ENCODE measurements at regions not wholly inside any gene's neighbourhood (a gene's known extent, or its start where the extent isn't known, plus 50 kb on each side); places are given as distances from the start of the nearest gene placed in this dataset.
"Not testable (repeated sequence)": the region's sequence is repeated elsewhere in the genome, so short reads cannot be mapped to it uniquely, and the experiment has no call there.

DNA sequence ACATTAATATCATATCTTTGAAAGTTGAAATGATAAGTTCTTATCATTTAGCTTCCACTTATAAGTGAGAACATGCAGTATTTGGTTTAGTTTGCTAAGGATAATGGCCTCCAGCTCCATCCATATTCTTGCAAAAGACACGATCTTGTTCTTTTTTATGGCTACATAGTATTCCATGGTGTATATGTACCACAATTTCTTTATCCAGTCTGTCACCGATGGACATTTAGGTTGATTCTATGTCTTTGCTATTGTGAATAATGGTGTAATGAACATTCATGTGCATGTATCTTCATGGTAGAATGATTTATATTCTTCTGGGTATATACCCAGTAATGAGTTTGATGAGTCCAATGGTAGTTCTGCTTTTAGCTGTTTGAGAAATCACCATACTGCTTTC, 135.0 kb upstream of the PRR16 start:
- H3K4me1 Mint-ChIP-seq: no peaks in the 10 kb centered on the region
- no peak overlapping the region for H3K27ac Mint-ChIP-seq (ENCODE audit: unreplicated experiment)
- H3K27me3 Mint-ChIP-seq (ENCODE audit: low read depth): no peaks in the 10 kb centered on the region
- DNase-seq (ENCODE audit: low read depth, low spot score): no peak
- H3K4me3 Mint-ChIP-seq: no peak overlapping the region
- no peaks in the 10 kb centered on the region for H3K36me3 Mint-ChIP-seq (ENCODE audit: low read depth)
- H3K9me3 Mint-ChIP-seq: peaks cover 10% of the 10 kb centered on the region
- TF ChIP-seq, protein P1, sequence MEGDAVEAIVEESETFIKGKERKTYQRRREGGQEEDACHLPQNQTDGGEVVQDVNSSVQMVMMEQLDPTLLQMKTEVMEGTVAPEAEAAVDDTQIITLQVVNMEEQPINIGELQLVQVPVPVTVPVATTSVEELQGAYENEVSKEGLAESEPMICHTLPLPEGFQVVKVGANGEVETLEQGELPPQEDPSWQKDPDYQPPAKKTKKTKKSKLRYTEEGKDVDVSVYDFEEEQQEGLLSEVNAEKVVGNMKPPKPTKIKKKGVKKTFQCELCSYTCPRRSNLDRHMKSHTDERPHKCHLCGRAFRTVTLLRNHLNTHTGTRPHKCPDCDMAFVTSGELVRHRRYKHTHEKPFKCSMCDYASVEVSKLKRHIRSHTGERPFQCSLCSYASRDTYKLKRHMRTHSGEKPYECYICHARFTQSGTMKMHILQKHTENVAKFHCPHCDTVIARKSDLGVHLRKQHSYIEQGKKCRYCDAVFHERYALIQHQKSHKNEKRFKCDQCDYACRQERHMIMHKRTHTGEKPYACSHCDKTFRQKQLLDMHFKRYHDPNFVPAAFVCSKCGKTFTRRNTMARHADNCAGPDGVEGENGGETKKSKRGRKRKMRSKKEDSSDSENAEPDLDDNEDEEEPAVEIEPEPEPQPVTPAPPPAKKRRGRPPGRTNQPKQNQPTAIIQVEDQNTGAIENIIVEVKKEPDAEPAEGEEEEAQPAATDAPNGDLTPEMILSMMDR (conservative IDR thresholded peaks at IDR 0.05): no peak

- no peaks in the 10 kb centered on the region for H3K27me3 Mint-ChIP-seq (ENCODE audit: low read depth)
- no peak overlapping the region for H3K4me3 Mint-ChIP-seq
- H3K9me3 Mint-ChIP-seq: peaks cover 6% of the 10 kb centered on the region
- no peak overlapping the region for H3K27ac Mint-ChIP-seq (ENCODE audit: unreplicated experiment)
- no peak for DNase-seq (ENCODE audit: low read depth, low spot score)
- no peaks in the 10 kb centered on the region for H3K36me3 Mint-ChIP-seq (ENCODE audit: low read depth)
- H3K4me1 Mint-ChIP-seq: no peaks in the 10 kb centered on the region
- TF ChIP-seq, protein P1 (conservative IDR thresholded peaks at IDR 0.05): no peak
Measured at GRCh38 chr5:120330558-120330957, 133.5 kb upstream of the PRR16 start.

DNA sequence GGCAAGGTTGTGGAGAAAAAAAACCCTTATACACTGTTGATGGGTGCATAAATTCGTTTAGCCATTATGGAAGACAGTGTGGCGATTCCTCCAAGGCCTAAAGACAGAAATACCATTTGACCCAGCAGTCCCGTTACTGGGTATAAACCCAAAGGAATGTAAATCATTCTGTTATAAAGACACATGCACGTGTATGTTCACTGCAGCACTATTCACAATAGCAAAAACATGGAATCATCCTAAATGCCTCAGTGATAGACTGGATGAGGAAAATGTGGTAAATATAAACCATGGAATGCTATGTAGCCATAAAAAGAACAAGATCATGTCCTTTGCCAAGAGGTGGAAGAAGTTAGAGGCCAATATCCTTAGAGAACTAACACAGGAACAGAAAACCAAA, 119.9 kb upstream of the PRR16 start:
- no peak for DNase-seq (ENCODE audit: low read depth, low spot score)
- TF ChIP-seq, protein P1 (conservative IDR thresholded peaks at IDR 0.05): no peak
- Mint-ChIP-seq H3K4me3 (no peak overlapping the region), H3K27me3 (ENCODE audit: low read depth) (no peaks in the 10 kb centered on the region), H3K36me3 (ENCODE audit: low read depth) (no peaks in the 10 kb centered on the region), H3K9me3 (peaks cover 3% of the 10 kb centered on the region), H3K27ac (ENCODE audit: unreplicated experiment) (no peak overlapping the region), H3K4me1 (no peaks in the 10 kb centered on the region)

DNA sequence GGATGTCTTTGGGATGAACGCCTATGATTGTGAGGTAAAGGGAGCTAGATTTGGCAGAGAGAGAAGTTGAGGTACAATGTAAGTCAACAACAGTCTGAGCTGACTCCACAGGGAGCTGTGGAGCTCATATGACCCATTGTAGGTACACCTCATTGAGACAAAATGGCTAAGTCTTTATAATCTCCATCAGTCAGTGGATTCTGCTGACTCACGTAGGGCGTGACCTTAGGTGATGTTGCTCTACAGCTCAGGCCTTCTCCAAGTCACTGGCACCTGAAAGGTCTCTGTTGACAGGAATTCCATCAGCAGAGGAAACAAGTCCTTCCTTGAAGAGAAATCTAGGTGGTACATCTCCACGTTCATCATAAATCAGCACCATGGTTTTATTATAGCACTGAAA, 118.2 kb upstream of the PRR16 start:
- Mint-ChIP-seq H3K4me3 (no peak overlapping the region), H3K27ac (ENCODE audit: unreplicated experiment) (no peak overlapping the region)

GRCh38 chr5:120351071-120351470, 113.0 kb upstream of the PRR16 start:
- not testable (repeated sequence) for H3K9me3 Mint-ChIP-seq; H3K4me3 Mint-ChIP-seq; H3K36me3 Mint-ChIP-seq (ENCODE audit: low read depth); H3K4me1 Mint-ChIP-seq; H3K27me3 Mint-ChIP-seq (ENCODE audit: low read depth); DNase-seq (ENCODE audit: low read depth, low spot score)
- H3K27ac Mint-ChIP-seq (ENCODE audit: unreplicated experiment): peak overlapping the region; percentile 43

More for the DNA sequence above, 118.2 kb upstream of the PRR16 start:
- no peak for DNase-seq (ENCODE audit: low read depth, low spot score)
- peaks cover 1% of the 10 kb centered on the region for H3K9me3 Mint-ChIP-seq
- peaks cover 1% of the 10 kb centered on the region for H3K36me3 Mint-ChIP-seq (ENCODE audit: low read depth)
- no peaks in the 10 kb centered on the region for H3K27me3 Mint-ChIP-seq (ENCODE audit: low read depth)
- TF ChIP-seq, protein P1 (conservative IDR thresholded peaks at IDR 0.05): no peak
- H3K4me1 Mint-ChIP-seq: no peaks in the 10 kb centered on the region

- Mint-ChIP-seq H3K9me3 (peaks cover 7% of the 10 kb centered on the region), H3K4me3 (no peak overlapping the region), H3K4me1 (peaks cover 5% of the 10 kb centered on the region), H3K27ac (ENCODE audit: unreplicated experiment) (no peak overlapping the region), H3K36me3 (ENCODE audit: low read depth) (peaks cover 3% of the 10 kb centered on the region), H3K27me3 (ENCODE audit: low read depth) (no peaks in the 10 kb centered on the region)
- DNase-seq (ENCODE audit: low read depth, low spot score): no peak
- TF ChIP-seq, protein P1 (conservative IDR thresholded peaks at IDR 0.05): no peak
Measured at GRCh38 chr5:120354126-120354525, 110.0 kb upstream of the PRR16 start.
